ENCODE measurements at regions not wholly inside any gene's neighbourhood (a gene's known extent, or its start where the extent isn't known, plus 50 kb on each side); places are given as distances from the start of the nearest gene placed in this dataset.

- no peaks in the 10 kb centered on the region for H3K4me1 ChIP-seq (ENCODE audit: control insufficient read depth, insufficient read depth, low read length)
- no peak overlapping the region for H3K4me3 ChIP-seq
- no peaks in the 10 kb centered on the region for H3K27me3 ChIP-seq (replicated peaks in 1 of 2; ENCODE audit: control insufficient read depth in 2 of 2, insufficient read depth in 2 of 2, low read length in 1 of 2)
- SMC1A ChIA-PET (ENCODE audit: uncharacterized antibody, unreplicated experiment), result interaction anchor here (0.7 kb wide), 1 partner anchor 9 kb away, joined by 3 read pairs; no protein-coding TSS in a partner anchor
- intact Hi-C loops (cut with micrococcal nuclease; ENCODE audit: unreplicated experiment), result no loop called here
- TF ChIP-seq PAX8 (IDR thresholded peaks at IDR 0.05), result no peak
- TF ChIP-seq POLR2A (IDR thresholded peaks at IDR 0.05; ENCODE audit: low read depth, low read length), result no peak
- no peak for TF ChIP-seq KAT2A (conservative IDR thresholded peaks at IDR 0.05; ENCODE audit: control insufficient read depth, low read depth, low read length)
- TF ChIP-seq MAX (IDR thresholded peaks at IDR 0.05; ENCODE audit: low read depth, low read length), result no peak
- no peak for TF ChIP-seq ZNF24 (IDR thresholded peaks at IDR 0.05)
- no peaks in the 10 kb centered on the region for H4K20me1 ChIP-seq (ENCODE audit: control insufficient read depth, insufficient read depth)
- no peak overlapping the region for H3K9ac ChIP-seq (ENCODE audit: control insufficient read depth, insufficient read depth, low read length)
- H3K27ac ChIP-seq (ENCODE audit: control insufficient read depth, insufficient read depth), result no peak overlapping the region
- no peaks in the 10 kb centered on the region for H3K36me3 ChIP-seq (ENCODE audit: control insufficient read depth in 2 of 2, insufficient read depth in 2 of 2, low read length in 1 of 2)
- ATAC-seq (no peak), DNase-seq (ENCODE audit: low read depth, low spot score) (no peak), FAIRE-seq (no peak)
- no peak overlapping the region for H2AFZ ChIP-seq (ENCODE audit: control insufficient read depth, low read depth, low read length)
- RAD21 ChIA-PET (ENCODE audit: unreplicated experiment), result no interaction called here
- BruUV-seq (replicated peaks), result no TSS peak
- in situ Hi-C loops (cut with MboI), result no loop called here
- no peak overlapping the region for H3K4me2 ChIP-seq (ENCODE audit: control insufficient read depth, insufficient read depth)
- CTCF ChIA-PET, result no interaction called here
- POLR2A ChIA-PET, result no interaction called here
- H3K79me2 ChIP-seq (ENCODE audit: control insufficient read depth, insufficient read depth, low read length), result no peaks in the 10 kb centered on the region
- 43% methylated on average over 4 of the region's 4 CpGs for WGBS (ENCODE audit: insufficient coverage, insufficient replicate concordance, low lambda C conversion rate, missing lambda C conversion rate)
- H3K9me3 ChIP-seq (replicated peaks; ENCODE audit: control insufficient read depth, insufficient read depth, low read length), result no peaks in the 10 kb centered on the region
Measured at GRCh38 chr18:55863391-55863706, 275.4 kb upstream of the TCF4 start.

DNA sequence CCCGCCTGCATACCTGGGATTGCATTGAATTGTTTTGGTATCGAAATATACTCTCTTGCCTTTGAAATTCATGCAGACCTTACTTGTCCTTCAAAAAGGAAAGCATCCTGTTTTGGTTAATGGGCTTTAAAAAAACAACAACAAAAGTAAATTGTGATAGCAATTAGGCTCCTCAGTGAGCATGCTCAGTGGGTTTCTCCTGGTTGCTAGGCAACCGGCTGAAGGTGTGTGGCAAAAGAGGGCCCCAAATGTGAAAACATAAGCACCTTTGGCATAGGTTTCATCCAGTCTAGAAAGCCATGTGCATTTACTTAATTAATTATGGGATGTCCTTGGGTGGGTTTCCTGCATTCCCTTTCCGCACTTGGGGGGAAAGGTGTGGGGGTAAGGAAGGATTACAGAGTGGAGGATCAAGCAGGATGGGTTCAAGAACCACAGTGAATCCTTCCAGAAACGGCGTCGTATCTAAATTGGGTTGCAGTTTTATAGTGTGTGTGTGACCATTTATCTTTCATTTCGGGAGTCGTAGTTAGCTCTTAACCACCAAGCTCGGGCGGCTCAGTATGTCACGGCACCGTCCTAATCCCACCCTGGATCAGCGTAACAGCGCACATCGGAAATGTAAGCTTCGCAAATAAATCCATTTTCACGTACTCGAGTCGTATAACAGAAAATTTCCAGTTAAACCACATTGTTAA is 274.9 kb upstream of the TCF4 start:
- DNase-seq (ENCODE audit: low read depth, low spot score) (no peak), FAIRE-seq (no peak), ATAC-seq (no peak)
- TF ChIP-seq ZNF274 (IDR thresholded peaks at IDR 0.05; ENCODE audit: insufficient read depth, insufficient read length) (no peak), BCL3 (IDR thresholded peaks at IDR 0.05; ENCODE audit: borderline replicate concordance, insufficient read depth, low read depth, low read length, poor library complexity, severe bottlenecking) (peak; percentile 41)
- no TSS peak for BruUV-seq (replicated peaks)
- intact Hi-C loops (cut with micrococcal nuclease; ENCODE audit: unreplicated experiment) (no loop called here), in situ Hi-C loops (cut with MboI) (no loop called here)
- CTCF ChIA-PET, result no interaction called here
- Histone ChIP-seq H3K9ac (ENCODE audit: control insufficient read depth, insufficient read depth, low read length) (no peak overlapping the region), H3K79me2 (ENCODE audit: control insufficient read depth, insufficient read depth, low read length) (no peaks in the 10 kb centered on the region), H3K27ac (ENCODE audit: control insufficient read depth, insufficient read depth) (no peak overlapping the region), H3K27me3 (replicated peaks in 1 of 2; ENCODE audit: control insufficient read depth in 2 of 2, insufficient read depth in 2 of 2, low read length in 1 of 2) (no peaks in the 10 kb centered on the region), H3K4me3 (no peak overlapping the region), H3K9me3 (replicated peaks; ENCODE audit: control insufficient read depth, insufficient read depth, low read length) (no peaks in the 10 kb centered on the region), H3K4me1 (ENCODE audit: control insufficient read depth, insufficient read depth, low read length) (no peaks in the 10 kb centered on the region), H3K36me3 (ENCODE audit: control insufficient read depth in 2 of 2, insufficient read depth in 2 of 2, low read length in 1 of 2) (no peaks in the 10 kb centered on the region), H2AFZ (ENCODE audit: control insufficient read depth, low read depth, low read length) (no peak overlapping the region), H4K20me1 (ENCODE audit: control insufficient read depth, insufficient read depth) (no peaks in the 10 kb centered on the region), H3K4me2 (ENCODE audit: control insufficient read depth, insufficient read depth) (no peak overlapping the region)
- RAD21 ChIA-PET (ENCODE audit: unreplicated experiment), result no interaction called here
- POLR2A ChIA-PET, result no interaction called here
- 73% methylated on average over 20 of the region's 20 CpGs for WGBS (ENCODE audit: insufficient coverage, insufficient replicate concordance, low lambda C conversion rate, missing lambda C conversion rate)
- SMC1A ChIA-PET (ENCODE audit: uncharacterized antibody, unreplicated experiment), result interaction anchor here (0.7 kb wide), 1 partner anchor 10 kb away, joined by 3 read pairs; no protein-coding TSS in a partner anchor
